Endodermal cell (in vitro differentiated cells): ENCODE measurements at regions not wholly inside any gene's neighbourhood (a gene's known extent, or its start where the extent isn't known, plus 50 kb on each side); places are given as distances from the start of the nearest gene placed in this dataset.

Source experiments
- DNase-seq: peaks from one replicate; pipeline ENCODE4 v3.0.0-alpha.2; 2017
- H3K27ac ChIP-seq: 2 replicates; pipeline ENCODE4 v1.5.1; 2013; ENCODE audit warnings: mild to moderate bottlenecking, low read depth, low read length, moderate library complexity
- H3K27me3 ChIP-seq: 2 replicates; pipeline ENCODE4 v1.6.1; 2013; ENCODE audit warnings: mild to moderate bottlenecking, low read length, moderate library complexity; ENCODE audit not compliant: insufficient read depth, control insufficient read depth, poor library complexity, severe bottlenecking
- H3K36me3 ChIP-seq: 2 replicates; pipeline ENCODE4 v1.7.0; 2013; ENCODE audit warnings: mild to moderate bottlenecking, low read length, moderate library complexity; ENCODE audit not compliant: control insufficient read depth, insufficient read depth
- H3K4me1 ChIP-seq: one replicate; pipeline ENCODE4 v1.7.0; 2013; ENCODE audit warnings: low read length; ENCODE audit not compliant: control insufficient read depth, insufficient read depth
- H3K4me3 ChIP-seq: 2 replicates; pipeline ENCODE4 v1.5.1; 2013; ENCODE audit warnings: mild to moderate bottlenecking, low read length, moderate library complexity
- H3K9ac ChIP-seq: 2 replicates; pipeline ENCODE4 v1.6.1; 2013; ENCODE audit warnings: mild to moderate bottlenecking, low read length, moderate library complexity; ENCODE audit not compliant: poor library complexity, severe bottlenecking; ENCODE audit errors: extremely low read depth
- H3K9me3 ChIP-seq: 2 replicates; pipeline ENCODE4 v1.6.1; 2013; ENCODE audit warnings: mild to moderate bottlenecking, low read length, moderate library complexity; ENCODE audit not compliant: control insufficient read depth
- H3K27ac Mint-ChIP-seq: 2 replicates; pipeline ENCODE4 v1.8.0; 2020; ENCODE audit warnings: mixed read lengths
- H3K27me3 Mint-ChIP-seq: 2 replicates; pipeline ENCODE4 v1.8.0; 2021; ENCODE audit warnings: mild to moderate bottlenecking, mixed read lengths; ENCODE audit not compliant: insufficient read depth
- H3K36me3 Mint-ChIP-seq: 2 replicates; pipeline ENCODE4 v1.8.0; 2020; ENCODE audit warnings: low read depth, mixed read lengths
- H3K4me1 Mint-ChIP-seq: 2 replicates; pipeline ENCODE4 v1.8.0; 2020; ENCODE audit warnings: mixed read lengths
- H3K4me3 Mint-ChIP-seq: 2 replicates; pipeline ENCODE4 v1.8.0; 2020; ENCODE audit warnings: mild to moderate bottlenecking, moderate library complexity, mixed read lengths
- H3K9me3 Mint-ChIP-seq: 2 replicates; pipeline ENCODE4 v1.8.0; 2020; ENCODE audit warnings: mild to moderate bottlenecking, mixed read lengths
- WGBS, 2 experiments: methylation state at CpG; one replicate each; pipeline versions ENCODE4 v1.1.5 to v1.1.7; 2013; ENCODE audit warnings: missing lambda C conversion rate in 2 of 2, mixed read lengths in 1 of 2; ENCODE audit not compliant: insufficient coverage in 1 of 2, insufficient read length in 1 of 2; 5-methylcytosine and 5-hydroxymethylcytosine counted together
- TF ChIP-seq, protein P1 (sequence below): fragments of 200-600 bp; sonication (generic); conservative IDR thresholded peaks from 2 replicates; pipeline ENCODE4 v1.5.0; 2021; ENCODE audit warnings: antibody characterized with exemption, mild to moderate bottlenecking

DNA sequence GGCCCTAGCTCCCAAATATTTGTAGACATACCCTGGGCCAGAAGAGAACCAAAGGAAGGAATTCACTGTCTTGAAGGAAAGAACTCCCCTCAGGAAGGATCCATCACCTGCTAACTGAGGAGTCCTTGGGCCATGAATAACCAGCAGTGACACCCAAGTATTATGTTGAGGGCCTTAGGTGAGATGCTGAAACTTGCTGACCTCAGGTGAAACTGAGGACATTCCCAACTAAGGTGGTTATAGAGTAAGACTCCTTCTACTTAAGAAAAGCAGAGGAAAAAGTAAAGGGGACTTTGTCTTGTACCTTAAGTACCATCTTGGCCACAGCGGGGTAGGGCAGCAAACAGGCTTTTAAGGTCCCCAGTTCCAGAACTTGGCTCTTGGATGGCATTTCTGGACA lies 491.7 kb downstream of the C6orf118 start:
- 83 to 92% methylated on average over 1 of the region's 1 CpG for WGBS, 2 experiments
- H3K27me3 Mint-ChIP-seq = no peaks in the 10 kb centered on the region

DNA sequence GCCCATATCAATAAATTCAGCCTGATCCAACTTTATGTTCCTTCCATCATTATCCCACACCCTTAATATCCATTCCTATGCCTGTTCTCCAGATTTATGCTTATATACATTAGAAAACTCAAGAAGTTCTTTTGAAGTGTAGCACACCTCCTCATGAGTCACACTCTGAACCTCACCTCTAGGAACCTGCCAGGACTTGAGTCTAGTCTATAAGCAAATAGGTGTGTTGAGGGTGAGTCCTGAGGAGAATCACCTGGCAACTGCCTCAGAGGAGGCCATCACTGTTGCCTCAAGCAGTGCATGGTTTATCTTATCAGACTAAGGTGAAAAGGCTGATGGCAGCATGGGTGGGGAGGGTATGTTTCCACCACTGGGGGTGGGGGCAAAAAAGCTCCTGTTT lies 496.7 kb downstream of the C6orf118 start:
- peaks cover 3% of the 10 kb centered on the region for H3K36me3 Mint-ChIP-seq
- H3K4me3 Mint-ChIP-seq = no peak overlapping the region
- Histone ChIP-seq H3K27me3 (no peaks in the 10 kb centered on the region), H3K27ac (no peak overlapping the region), H3K4me1 (no peaks in the 10 kb centered on the region), H3K9me3 (peaks cover 10% of the 10 kb centered on the region), H3K36me3 (no peaks in the 10 kb centered on the region), H3K9ac (no peak overlapping the region), H3K4me3 (no peak overlapping the region)
- TF ChIP-seq, protein P1, sequence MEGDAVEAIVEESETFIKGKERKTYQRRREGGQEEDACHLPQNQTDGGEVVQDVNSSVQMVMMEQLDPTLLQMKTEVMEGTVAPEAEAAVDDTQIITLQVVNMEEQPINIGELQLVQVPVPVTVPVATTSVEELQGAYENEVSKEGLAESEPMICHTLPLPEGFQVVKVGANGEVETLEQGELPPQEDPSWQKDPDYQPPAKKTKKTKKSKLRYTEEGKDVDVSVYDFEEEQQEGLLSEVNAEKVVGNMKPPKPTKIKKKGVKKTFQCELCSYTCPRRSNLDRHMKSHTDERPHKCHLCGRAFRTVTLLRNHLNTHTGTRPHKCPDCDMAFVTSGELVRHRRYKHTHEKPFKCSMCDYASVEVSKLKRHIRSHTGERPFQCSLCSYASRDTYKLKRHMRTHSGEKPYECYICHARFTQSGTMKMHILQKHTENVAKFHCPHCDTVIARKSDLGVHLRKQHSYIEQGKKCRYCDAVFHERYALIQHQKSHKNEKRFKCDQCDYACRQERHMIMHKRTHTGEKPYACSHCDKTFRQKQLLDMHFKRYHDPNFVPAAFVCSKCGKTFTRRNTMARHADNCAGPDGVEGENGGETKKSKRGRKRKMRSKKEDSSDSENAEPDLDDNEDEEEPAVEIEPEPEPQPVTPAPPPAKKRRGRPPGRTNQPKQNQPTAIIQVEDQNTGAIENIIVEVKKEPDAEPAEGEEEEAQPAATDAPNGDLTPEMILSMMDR = no peak
- no peak for DNase-seq
- no peak overlapping the region for H3K27ac Mint-ChIP-seq
- H3K27me3 Mint-ChIP-seq = no peaks in the 10 kb centered on the region
- H3K4me1 Mint-ChIP-seq = no peaks in the 10 kb centered on the region
- H3K9me3 Mint-ChIP-seq = peaks cover 54% of the 10 kb centered on the region

More for the DNA sequence above, 491.7 kb downstream of the C6orf118 start:
- DNase-seq = no peak
- Histone ChIP-seq H3K4me3 (no peak overlapping the region), H3K9me3 (no peaks in the 10 kb centered on the region), H3K9ac (no peak overlapping the region), H3K36me3 (no peaks in the 10 kb centered on the region), H3K27ac (no peak overlapping the region), H3K27me3 (no peaks in the 10 kb centered on the region), H3K4me1 (no peaks in the 10 kb centered on the region)
- Mint-ChIP-seq H3K4me1 (no peaks in the 10 kb centered on the region), H3K27ac (no peak overlapping the region), H3K4me3 (no peak overlapping the region), H3K9me3 (peaks cover 26% of the 10 kb centered on the region), H3K36me3 (peaks cover 3% of the 10 kb centered on the region)
- TF ChIP-seq, protein P1 = no peak

DNA sequence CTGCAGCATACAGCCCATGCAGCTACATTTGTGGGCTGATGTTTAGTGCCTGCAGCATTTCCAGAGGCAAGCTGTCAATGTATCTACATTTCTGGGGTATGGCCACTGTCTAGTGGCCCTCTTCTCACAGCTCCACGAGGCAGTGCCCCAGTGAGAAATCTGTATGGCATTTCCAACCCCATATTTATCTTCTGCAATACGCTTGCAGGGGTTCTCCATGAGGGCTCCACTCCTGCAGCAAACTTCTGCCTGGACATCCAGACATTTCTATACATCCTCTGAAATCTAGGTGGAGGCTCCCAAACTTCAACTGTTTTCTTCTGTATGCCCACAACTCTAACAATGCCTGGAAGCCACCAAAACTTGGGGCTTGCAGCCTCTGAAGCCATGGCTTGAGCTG lies 502.3 kb downstream of the C6orf118 start:
- Histone ChIP-seq H3K4me3 (no peak overlapping the region), H3K27me3 (no peaks in the 10 kb centered on the region), H3K36me3 (no peaks in the 10 kb centered on the region), H3K9me3 (peaks cover 26% of the 10 kb centered on the region), H3K4me1 (no peaks in the 10 kb centered on the region), H3K27ac (no peak overlapping the region), H3K9ac (no peak overlapping the region)
- Mint-ChIP-seq H3K36me3 (no peaks in the 10 kb centered on the region), H3K27ac (no peak overlapping the region), H3K4me3 (no peak overlapping the region), H3K4me1 (no peaks in the 10 kb centered on the region), H3K9me3 (peaks cover 46% of the 10 kb centered on the region), H3K27me3 (no peaks in the 10 kb centered on the region)
- WGBS, 2 experiments = 69 to 81% methylated on average over 2 of the region's 2 CpGs
- TF ChIP-seq, protein P1 = no peak
- no peak for DNase-seq
